GM19324 (cell line): ENCODE measurements at regions not wholly inside any gene's neighbourhood (a gene's known extent, or its start where the extent isn't known, plus 50 kb on each side); places are given as distances from the start of the nearest gene placed in this dataset.
A peak's percentile ranks its signal among the peaks of the same experiment; 100 is the strongest.

Experiments
- ATAC-seq: cut with Tn5 transposase; IDR thresholded peaks from one replicate; pipeline ENCODE4 v1.9.1; 2021; ENCODE audit warnings: mild to moderate bottlenecking, moderate library complexity; ENCODE audit not compliant: unreplicated experiment, low FRiP score

- ATAC-seq, result no peak
Measured at GRCh38 chr11:32200136-32200847, 109.4 kb downstream of the RCN1 start.

- ATAC-seq, result no peak
Measured at GRCh38 chr11:32204751-32205150, 113.9 kb downstream of the RCN1 start.

GRCh38 chr11:32210556-32210955, 119.7 kb downstream of the RCN1 start:
- no peak for ATAC-seq

- ATAC-seq, result no peak
Measured at GRCh38 chr11:32213223-32213622, 122.3 kb downstream of the RCN1 start.

GRCh38 chr11:32215157-32215556, 124.3 kb downstream of the RCN1 start:
- no peak for ATAC-seq

- ATAC-seq, result no peak
Measured at GRCh38 chr11:32216749-32217148, 125.9 kb downstream of the RCN1 start.

- no peak for ATAC-seq
Measured at GRCh38 chr11:32219320-32219719, 128.4 kb downstream of the RCN1 start.

- ATAC-seq, result no peak
Measured at GRCh38 chr11:32221476-32222032, 130.7 kb downstream of the RCN1 start.

- no peak for ATAC-seq
Measured at GRCh38 chr11:32224580-32224979, 133.7 kb downstream of the RCN1 start.

GRCh38 chr11:32225571-32226285, 134.9 kb downstream of the RCN1 start:
- no peak for ATAC-seq

- ATAC-seq, result no peak
Measured at GRCh38 chr11:32226480-32226879, 135.6 kb downstream of the RCN1 start.

- ATAC-seq, result no peak
Measured at GRCh38 chr11:32229576-32230240, 138.8 kb downstream of the RCN1 start.

- peak; percentile 70 for ATAC-seq
Measured at GRCh38 chr11:32231909-32232493, 141.1 kb downstream of the RCN1 start.

GRCh38 chr11:32232516-32232915, 141.6 kb downstream of the RCN1 start:
- no peak for ATAC-seq

- no peak for ATAC-seq
Measured at GRCh38 chr11:32233276-32233675, 142.4 kb downstream of the RCN1 start.

GRCh38 chr11:32233928-32234327, 143.1 kb downstream of the RCN1 start:
- no peak for ATAC-seq

- no peak for ATAC-seq
Measured at GRCh38 chr11:32244453-32244852, 153.6 kb downstream of the RCN1 start.

GRCh38 chr11:32253706-32254105, 162.8 kb downstream of the RCN1 start:
- ATAC-seq, result no peak

GRCh38 chr11:32255841-32256240, 165.0 kb downstream of the RCN1 start:
- no peak for ATAC-seq

- ATAC-seq, result no peak
Measured at GRCh38 chr11:32256466-32256865, 165.6 kb downstream of the RCN1 start.

GRCh38 chr11:32259641-32260081, 168.8 kb downstream of the RCN1 start:
- ATAC-seq, result peak; percentile 94
